BLaER1 (cell line): ENCODE measurements at regions not wholly inside any gene's neighbourhood (a gene's known extent, or its start where the extent isn't known, plus 50 kb on each side); places are given as distances from the start of the nearest gene placed in this dataset.
"Not testable (repeated sequence)": the region's sequence is repeated elsewhere in the genome, so short reads cannot be mapped to it uniquely, and the experiment has no call there.

ENCODE experiments used
- H3K27ac ChIP-seq: shearing (Covaris generic); formaldehyde crosslinking; 2 replicates; pipeline ENCODE4 v1.8.1; 2022
- H3K27me3 ChIP-seq: shearing (Covaris generic); formaldehyde crosslinking; 2 replicates; pipeline ENCODE4 v1.8.1; 2022
- H3K36me3 ChIP-seq: shearing (Covaris generic); formaldehyde crosslinking; 2 replicates; pipeline ENCODE4 v1.8.1; 2022
- H3K4me1 ChIP-seq: shearing (Covaris generic); formaldehyde crosslinking; 2 replicates; pipeline ENCODE4 v1.8.1; 2022
- H3K4me2 ChIP-seq: shearing (Covaris generic); formaldehyde crosslinking; 2 replicates; pipeline ENCODE4 v1.8.1; 2022
- H3K4me3 ChIP-seq: shearing (Covaris generic); formaldehyde crosslinking; 2 replicates; pipeline ENCODE4 v1.8.1; 2022
- H3K9ac ChIP-seq: shearing (Covaris generic); formaldehyde crosslinking; 2 replicates; pipeline ENCODE4 v1.8.1; 2022
- H3K9me3 ChIP-seq: shearing (Covaris generic); formaldehyde crosslinking; 2 replicates; pipeline ENCODE4 v1.8.1; 2022
- H4K20me1 ChIP-seq: shearing (Covaris generic); formaldehyde crosslinking; 2 replicates; pipeline ENCODE4 v1.8.1; 2022
- Cebpa-rat ChIP-seq: shearing (Covaris generic); IDR thresholded peaks from 2 replicates; pipeline ENCODE4 v1.8.1; 2022

- H3K36me3 ChIP-seq = no peaks in the 10 kb centered on the region
- no peak overlapping the region for H3K9ac ChIP-seq
- no peak for TF ChIP-seq Cebpa-rat
- no peaks in the 10 kb centered on the region for H3K27me3 ChIP-seq
- H3K4me1 ChIP-seq = no peaks in the 10 kb centered on the region
- H4K20me1 ChIP-seq = no peaks in the 10 kb centered on the region
- H3K27ac ChIP-seq = no peak overlapping the region
- no peak overlapping the region for H3K4me3 ChIP-seq
- H3K9me3 ChIP-seq = peaks cover 11% of the 10 kb centered on the region
- H3K4me2 ChIP-seq = no peak overlapping the region
These were observed 230.9 kb upstream of the MSX2 start for GRCh38 chr5:174493530-174493929.

- not testable (repeated sequence) for H3K9ac ChIP-seq, H3K4me2 ChIP-seq, H3K27ac ChIP-seq, H3K4me1 ChIP-seq, H3K4me3 ChIP-seq, H4K20me1 ChIP-seq, H3K36me3 ChIP-seq, H3K27me3 ChIP-seq
- H3K9me3 ChIP-seq = peaks cover 25% of the 10 kb centered on the region
These were observed 226.4 kb upstream of the MSX2 start for GRCh38 chr5:174497939-174498338.

DNA sequence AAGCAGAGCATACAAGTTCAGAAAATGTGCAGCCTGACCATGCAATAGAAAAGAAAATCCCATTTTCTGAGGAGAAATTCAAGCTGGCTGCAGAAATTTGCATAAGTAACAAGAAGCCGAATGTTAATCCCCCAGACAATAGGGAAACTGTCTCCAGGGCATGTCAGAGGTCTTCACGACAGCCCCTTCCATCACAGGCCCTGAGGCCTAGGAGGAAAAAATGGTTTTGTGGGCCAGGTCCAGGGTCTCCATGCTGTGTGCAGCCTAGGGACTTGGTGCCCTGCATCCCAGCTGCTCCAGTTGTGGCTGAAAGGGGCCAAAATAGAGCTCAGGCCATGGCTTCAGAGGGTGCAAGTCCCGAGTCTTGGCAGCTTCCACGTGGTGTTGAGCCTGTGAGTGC, 225.8 kb upstream of the MSX2 start:
- not testable (repeated sequence) for H3K4me2 ChIP-seq, H3K27me3 ChIP-seq, H3K9ac ChIP-seq

DNA sequence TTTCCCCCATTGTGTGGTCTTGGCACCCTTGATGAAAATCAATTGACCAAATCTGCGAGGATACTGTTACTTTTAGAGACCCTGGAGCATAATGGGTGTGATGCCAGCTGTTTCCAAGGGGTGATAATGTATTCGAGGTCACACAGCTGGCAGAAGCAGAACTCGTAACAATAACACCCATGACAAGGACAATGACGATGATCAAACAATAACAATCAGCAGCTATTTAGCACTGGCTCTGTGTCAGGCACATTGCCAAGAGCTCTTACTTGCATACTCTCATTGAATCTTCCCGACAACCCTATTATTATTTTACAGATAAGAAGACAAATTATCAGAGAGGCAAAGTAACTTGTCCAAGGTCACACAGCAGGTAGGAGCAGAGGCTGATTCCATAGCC, 223.7 kb upstream of the MSX2 start:
- H3K9me3 ChIP-seq = peaks cover 25% of the 10 kb centered on the region
- H3K27ac ChIP-seq = no peak overlapping the region
- H3K36me3 ChIP-seq = no peaks in the 10 kb centered on the region
- H3K4me1 ChIP-seq = no peaks in the 10 kb centered on the region
- no peak for TF ChIP-seq Cebpa-rat
- H4K20me1 ChIP-seq = no peaks in the 10 kb centered on the region
- H3K9ac ChIP-seq = no peak overlapping the region
- H3K4me2 ChIP-seq = no peak overlapping the region
- H3K27me3 ChIP-seq = no peaks in the 10 kb centered on the region
- H3K4me3 ChIP-seq = no peak overlapping the region

More for the DNA sequence above, 225.8 kb upstream of the MSX2 start:
- H4K20me1 ChIP-seq, H3K4me3 ChIP-seq, H3K27ac ChIP-seq, H3K36me3 ChIP-seq, H3K4me1 ChIP-seq: not testable (repeated sequence)
- peaks cover 25% of the 10 kb centered on the region for H3K9me3 ChIP-seq

- peaks cover 25% of the 10 kb centered on the region for H3K9me3 ChIP-seq
- no peaks in the 10 kb centered on the region for H3K27me3 ChIP-seq
- no peak overlapping the region for H3K4me2 ChIP-seq
- no peaks in the 10 kb centered on the region for H3K36me3 ChIP-seq
- no peaks in the 10 kb centered on the region for H4K20me1 ChIP-seq
- no peak for TF ChIP-seq Cebpa-rat
- H3K9ac ChIP-seq = no peak overlapping the region
- H3K27ac ChIP-seq = no peak overlapping the region
- no peak overlapping the region for H3K4me3 ChIP-seq
- no peaks in the 10 kb centered on the region for H3K4me1 ChIP-seq
These were observed 222.8 kb upstream of the MSX2 start for GRCh38 chr5:174501461-174502069.

DNA sequence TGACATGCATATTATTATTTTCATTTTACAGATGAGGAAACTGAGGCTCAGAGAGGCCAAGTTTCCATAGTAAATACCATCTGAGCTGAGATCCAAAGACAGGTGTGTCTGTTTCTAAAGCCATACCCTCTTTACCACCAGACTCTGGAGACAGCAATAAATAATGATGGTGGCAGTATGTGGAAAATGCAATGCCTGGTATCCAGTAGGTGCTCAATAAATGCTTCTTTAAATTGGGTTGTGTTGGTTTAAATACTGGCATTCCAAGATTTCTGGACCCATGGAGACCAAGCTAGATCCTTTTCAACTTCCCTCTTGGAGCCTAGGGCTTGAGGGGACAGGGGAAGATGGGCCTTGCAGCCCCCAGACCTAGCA, 221.3 kb upstream of the MSX2 start:
- no peaks in the 10 kb centered on the region for H4K20me1 ChIP-seq
- H3K27me3 ChIP-seq = no peaks in the 10 kb centered on the region
- no peaks in the 10 kb centered on the region for H3K4me1 ChIP-seq
- H3K9me3 ChIP-seq = peaks cover 18% of the 10 kb centered on the region
- no peaks in the 10 kb centered on the region for H3K36me3 ChIP-seq
- TF ChIP-seq Cebpa-rat = no peak
- H3K27ac ChIP-seq = no peak overlapping the region
- H3K4me2 ChIP-seq = no peak overlapping the region
- no peak overlapping the region for H3K4me3 ChIP-seq
- H3K9ac ChIP-seq = no peak overlapping the region

- Histone ChIP-seq H3K36me3 (no peaks in the 10 kb centered on the region), H3K4me2 (no peak overlapping the region), H3K4me3 (no peak overlapping the region), H3K9ac (no peak overlapping the region), H4K20me1 (no peaks in the 10 kb centered on the region), H3K27ac (no peak overlapping the region), H3K9me3 (peaks cover 12% of the 10 kb centered on the region), H3K27me3 (no peaks in the 10 kb centered on the region), H3K4me1 (no peaks in the 10 kb centered on the region)
- no peak for TF ChIP-seq Cebpa-rat
These were observed 220.7 kb upstream of the MSX2 start for GRCh38 chr5:174503461-174504265.

- Histone ChIP-seq H3K27ac (no peak overlapping the region), H3K4me1 (no peaks in the 10 kb centered on the region), H3K27me3 (no peaks in the 10 kb centered on the region), H3K36me3 (no peaks in the 10 kb centered on the region), H3K4me2 (no peak overlapping the region), H3K9ac (no peak overlapping the region), H3K4me3 (no peak overlapping the region), H4K20me1 (no peaks in the 10 kb centered on the region), H3K9me3 (peaks cover 6% of the 10 kb centered on the region)
- TF ChIP-seq Cebpa-rat = no peak
These were observed 220.1 kb upstream of the MSX2 start for GRCh38 chr5:174504266-174504726.

GRCh38 chr5:174505621-174506020, 218.8 kb upstream of the MSX2 start:
- Histone ChIP-seq H3K27ac (no peak overlapping the region), H3K4me1 (no peaks in the 10 kb centered on the region), H4K20me1 (no peaks in the 10 kb centered on the region), H3K4me3 (no peak overlapping the region), H3K9me3 (no peaks in the 10 kb centered on the region), H3K36me3 (no peaks in the 10 kb centered on the region), H3K9ac (no peak overlapping the region), H3K4me2 (no peak overlapping the region), H3K27me3 (no peaks in the 10 kb centered on the region)
- TF ChIP-seq Cebpa-rat = no peak

DNA sequence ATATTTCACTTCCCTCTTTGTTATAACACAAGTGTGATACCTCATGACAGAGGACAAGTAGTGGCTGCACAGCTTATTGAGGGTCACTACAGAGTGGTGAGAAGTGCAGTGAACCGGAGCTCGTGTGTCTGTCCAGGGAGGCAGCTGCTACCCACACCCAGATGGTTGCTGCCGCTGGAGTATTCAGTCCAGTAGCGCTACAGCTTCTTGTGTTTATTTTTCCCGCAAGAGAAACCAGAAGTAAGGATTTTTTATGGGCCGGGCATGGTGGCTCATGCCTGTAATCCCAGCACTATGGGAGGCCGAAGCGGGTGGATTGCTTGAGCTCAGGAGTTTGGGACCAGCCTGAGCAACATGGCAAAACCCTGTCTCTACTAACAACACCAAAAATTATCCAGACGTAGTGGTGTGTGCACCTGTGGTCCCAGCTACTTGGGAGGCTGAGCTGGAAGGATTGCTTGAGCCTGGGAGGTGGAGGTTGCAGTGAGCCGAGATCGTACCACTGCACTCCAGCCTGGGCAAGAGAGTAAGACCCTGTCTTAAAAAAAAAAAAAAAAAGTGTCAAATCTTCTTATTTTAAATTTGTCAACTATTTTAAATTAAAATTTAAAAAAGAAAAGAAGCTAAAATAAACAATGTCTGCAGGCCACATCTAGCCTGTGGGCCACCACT, 213.5 kb upstream of the MSX2 start:
- H3K4me3 ChIP-seq, H3K27ac ChIP-seq, H3K4me1 ChIP-seq, H3K27me3 ChIP-seq, H3K4me2 ChIP-seq, H3K36me3 ChIP-seq, H3K9ac ChIP-seq, H4K20me1 ChIP-seq, H3K9me3 ChIP-seq: not testable (repeated sequence)
